Spleen (tissue), 7 donors: ENCODE measurements at regions not wholly inside any gene's neighbourhood (a gene's known extent, or its start where the extent isn't known, plus 50 kb on each side); places are given as distances from the start of the nearest gene placed in this dataset.

Source experiments
- CTCF ChIP-seq, 11 experiments: fragments of 200-600 bp in 7 of 11; fragments of 450-650 bp in 4 of 11; sonication (generic) in 4 of 11; IDR thresholded peaks in 8 of 11; conservative IDR thresholded peaks in 3 of 11; 1 replicate in 7 of 11; 2 replicates in 4 of 11; pipeline versions ENCODE4 v1.4.0 to v1.8.0; 2016 to 2021; ENCODE audit warnings: antibody characterized with exemption in 11 of 11, inconsistent platforms in 4 of 11, mild to moderate bottlenecking in 1 of 11
- POLR2A ChIP-seq, 3 donors: fragments of 450-650 bp; IDR thresholded peaks; one replicate each; pipeline ENCODE4 v1.5.1; 2017; ENCODE audit warnings: antibody characterized with exemption in 3 of 3, mild to moderate bottlenecking in 1 of 3
- donor health status: DM: no; HTN: no; CAD: no; lungs with moderate emphysema.
- donor health status: DM: no; HTN: no; CAD: no.
- donor health status: DM: no; HTN: no; CAD: no.

- TF ChIP-seq CTCF (IDR thresholded peaks at IDR 0.05 in 8 of 11, conservative IDR thresholded peaks at IDR 0.05 in 3 of 11) = no peak
- no peak for TF ChIP-seq POLR2A (IDR thresholded peaks at IDR 0.05)
Measured at GRCh38 chr17:65401561-65401960, 159.9 kb downstream of the AXIN2 start.
